Suppressor macrophage treated with lipopolysaccharide for 4 hours (primary cell): ENCODE measurements at regions not wholly inside any gene's neighbourhood (a gene's known extent, or its start where the extent isn't known, plus 50 kb on each side); places are given as distances from the start of the nearest gene placed in this dataset.
"Not testable (repeated sequence)": the region's sequence is repeated elsewhere in the genome, so short reads cannot be mapped to it uniquely, and the experiment has no call there.

Experiments used
- DNase-seq: peaks from one replicate; pipeline ENCODE4 v3.0.0-alpha.2; 2020

GRCh38 chr12:70008944-70009343 is 183.9 kb downstream of the MYRFL start:
- DNase-seq = no peak

- no peak for DNase-seq
These were observed 186.3 kb downstream of the MYRFL start for GRCh38 chr12:70011353-70011752.

GRCh38 chr12:70013016-70013415 is 188.0 kb downstream of the MYRFL start:
- not testable (repeated sequence) for DNase-seq

- no peak for DNase-seq
These were observed 203.5 kb downstream of the MYRFL start for GRCh38 chr12:70028515-70028914.

GRCh38 chr12:70028918-70029317 is 203.9 kb downstream of the MYRFL start:
- no peak for DNase-seq

DNA sequence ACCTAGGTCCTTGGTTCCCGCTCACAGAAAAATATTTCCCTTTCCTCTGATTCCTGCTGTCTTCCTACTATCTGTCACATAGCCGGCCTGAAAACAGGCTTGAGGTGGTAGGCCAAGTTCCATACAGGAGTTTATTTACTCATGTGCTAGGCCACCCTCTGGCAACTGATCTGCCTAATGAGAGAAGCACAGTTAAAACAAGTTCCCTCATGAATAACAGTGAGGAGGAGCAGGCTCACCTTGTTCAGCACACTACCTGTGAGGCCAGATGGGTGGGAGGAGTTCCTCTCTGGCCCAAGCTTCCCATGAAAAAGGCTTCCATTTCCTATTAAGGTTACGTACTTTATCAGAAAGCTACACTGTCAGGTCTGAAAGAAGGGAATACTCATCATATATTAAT is 206.0 kb downstream of the MYRFL start:
- no peak for DNase-seq

DNA sequence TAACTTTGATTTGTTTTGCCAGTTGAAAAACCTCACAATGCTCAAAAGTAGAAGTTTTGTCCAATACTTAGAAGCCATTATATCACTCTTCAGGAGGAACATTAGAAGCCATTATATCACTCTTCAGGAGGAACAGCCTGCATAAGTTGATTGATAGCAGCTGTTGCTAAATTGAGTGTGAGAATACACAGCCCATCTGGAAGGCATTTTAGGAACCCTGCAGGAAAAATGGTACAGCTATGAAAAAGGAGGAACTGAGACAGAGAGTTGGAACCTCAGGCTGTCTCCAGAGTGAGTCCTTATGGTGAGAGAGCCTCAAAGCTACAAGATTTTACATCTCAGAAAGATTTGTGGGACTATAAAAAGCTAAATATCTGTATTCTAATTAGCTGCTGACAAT is 207.0 kb downstream of the MYRFL start:
- no peak for DNase-seq

DNA sequence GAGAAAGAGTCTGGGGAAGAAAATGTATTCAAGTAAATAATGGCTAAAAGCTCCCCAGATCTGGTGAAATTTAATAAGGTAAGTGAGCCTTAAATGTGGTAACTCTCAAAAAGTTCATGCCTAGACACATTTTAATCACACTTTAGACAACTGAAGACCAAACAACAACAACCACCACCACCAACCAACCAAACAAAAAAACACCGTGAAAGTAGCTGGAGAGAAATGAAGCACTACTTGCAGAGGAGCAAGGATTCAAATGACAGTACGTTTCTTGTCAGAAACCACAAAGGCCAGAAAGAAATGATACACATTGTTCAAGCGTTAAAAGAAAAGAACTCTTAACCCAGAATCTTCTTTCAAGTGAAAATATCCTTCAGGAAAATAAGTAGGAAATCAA is 208.3 kb downstream of the MYRFL start:
- no peak for DNase-seq

GRCh38 chr12:70040141-70040540 is 203.1 kb upstream of the CNOT2 start:
- DNase-seq = no peak

DNA sequence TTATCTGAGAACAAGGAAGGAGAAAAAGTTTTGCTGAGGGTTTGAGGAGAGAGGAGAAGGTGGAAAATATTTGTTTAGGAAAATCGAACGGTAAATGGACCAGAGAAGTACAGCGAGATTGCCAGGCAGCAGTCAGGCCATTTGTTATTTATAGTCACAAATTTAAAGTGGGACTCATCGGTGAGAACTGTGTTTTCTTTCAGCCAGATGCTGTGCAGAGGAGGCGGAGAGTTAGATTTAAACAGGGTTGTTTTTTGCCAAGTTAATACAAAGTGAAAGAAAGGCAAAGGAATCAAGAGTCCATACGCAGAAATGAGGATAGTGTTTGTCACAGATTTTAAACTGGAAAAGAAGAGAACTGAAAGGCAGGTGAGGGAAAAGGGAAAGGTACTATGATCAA is 200.6 kb upstream of the CNOT2 start:
- DNase-seq = no peak

GRCh38 chr12:70043490-70044138 is 199.6 kb upstream of the CNOT2 start:
- DNase-seq = no peak

DNA sequence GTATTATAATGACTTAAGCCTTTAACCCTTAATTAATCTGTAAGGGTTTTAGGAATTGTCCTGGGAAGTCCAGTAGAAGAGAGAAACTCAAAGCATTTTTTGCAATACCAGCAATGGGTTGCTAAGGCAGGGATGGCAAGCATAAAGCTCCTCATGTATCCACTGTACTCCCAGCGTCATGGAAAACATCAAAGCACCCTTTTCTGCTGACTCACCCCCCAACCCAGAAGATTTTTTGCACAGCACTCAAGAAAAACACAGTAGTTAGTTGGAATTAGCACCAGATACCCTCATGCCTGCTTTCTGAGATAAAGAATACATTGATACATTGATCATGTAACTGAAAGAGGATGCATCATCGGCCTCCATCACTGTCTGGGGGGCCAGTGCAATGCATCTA is 199.1 kb upstream of the CNOT2 start:
- no peak for DNase-seq

- DNase-seq = no peak
These were observed 198.2 kb upstream of the CNOT2 start for GRCh38 chr12:70045036-70045435.

GRCh38 chr12:70045514-70045913 is 197.7 kb upstream of the CNOT2 start:
- DNase-seq = no peak

GRCh38 chr12:70048521-70049250 is 194.5 kb upstream of the CNOT2 start:
- DNase-seq = no peak

DNA sequence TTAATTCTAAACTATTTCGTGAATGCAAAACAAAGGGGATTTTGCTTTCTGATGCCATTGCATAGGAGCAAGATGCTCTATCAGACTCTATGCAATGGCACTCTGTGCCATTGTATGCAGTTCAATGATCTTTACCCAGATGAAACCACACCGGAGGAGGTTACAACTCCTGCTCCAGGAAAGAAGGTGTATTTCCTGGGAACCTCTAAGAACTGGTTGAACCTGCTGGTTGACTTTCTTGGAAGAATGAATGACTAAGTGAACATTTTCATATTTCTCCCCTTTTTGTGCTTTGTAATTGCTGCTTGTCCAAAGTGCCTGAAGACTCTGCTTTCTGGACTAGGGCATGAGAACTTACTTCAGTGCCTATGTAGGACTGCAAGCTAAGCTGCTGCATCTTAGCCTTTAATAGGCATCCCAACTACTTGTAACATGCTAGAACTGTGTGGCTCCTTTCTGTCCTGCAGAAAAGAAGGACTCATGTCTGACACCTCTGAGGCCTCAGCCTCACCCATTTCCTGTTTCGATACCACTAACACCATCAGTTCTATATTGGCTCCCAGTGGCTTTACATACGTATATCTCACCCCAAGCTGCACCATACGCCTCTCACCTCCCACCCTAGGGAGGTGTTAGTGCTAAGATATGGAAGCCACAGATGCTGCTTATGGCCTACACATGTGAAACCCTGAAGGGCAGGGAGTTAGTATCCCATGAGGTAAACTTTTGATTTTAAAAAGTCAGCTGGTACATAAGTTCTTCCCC is 193.5 kb upstream of the CNOT2 start:
- peak; percentile 16 for DNase-seq

GRCh38 chr12:70052476-70052875 is 190.8 kb upstream of the CNOT2 start:
- no peak for DNase-seq

- DNase-seq = peak; percentile 77
These were observed 190.2 kb upstream of the CNOT2 start for GRCh38 chr12:70052931-70053497.

DNA sequence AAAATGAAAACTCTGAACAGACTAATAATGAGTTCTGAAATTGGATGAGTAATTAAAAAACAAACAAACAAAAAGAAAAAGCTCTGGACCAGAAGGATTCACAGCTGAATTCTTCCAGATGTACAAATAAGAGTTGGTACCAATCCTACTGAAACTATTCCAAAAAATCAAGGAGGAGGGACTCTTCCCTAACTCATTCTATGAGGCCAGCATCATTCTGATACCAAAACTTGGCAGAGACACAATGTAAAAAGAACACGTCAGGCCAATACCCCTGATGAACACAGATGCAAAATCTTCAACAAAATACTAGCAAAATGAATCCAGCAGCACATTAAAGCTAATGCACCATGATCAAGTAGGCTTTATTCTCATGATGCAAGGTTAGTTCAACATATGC is 183.9 kb upstream of the CNOT2 start:
- no peak for DNase-seq

DNA sequence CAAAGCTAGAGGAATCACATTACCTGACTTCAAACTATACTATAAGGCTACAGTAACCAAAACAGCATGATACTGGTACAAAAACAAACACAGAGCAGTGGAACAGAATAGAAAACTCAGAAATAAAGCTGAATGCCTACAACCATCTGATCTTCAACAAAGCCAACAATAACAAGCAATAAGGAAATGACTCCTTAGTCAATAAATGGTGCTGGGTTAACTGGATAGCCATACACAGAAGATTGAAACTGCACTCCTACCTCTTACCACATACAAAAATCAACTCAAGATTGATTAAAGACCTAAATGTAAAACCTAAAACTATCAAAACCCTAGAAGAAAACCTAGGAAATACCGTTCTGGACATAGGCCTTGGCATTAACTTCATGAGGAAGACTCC is 182.6 kb upstream of the CNOT2 start:
- DNase-seq = no peak

- no peak for DNase-seq
These were observed 174.5 kb upstream of the CNOT2 start for GRCh38 chr12:70068743-70069142.

GRCh38 chr12:70069221-70070105 is 173.8 kb upstream of the CNOT2 start:
- no peak for DNase-seq
